ENCODE measurements at regions not wholly inside any gene's neighbourhood (a gene's known extent, or its start where the extent isn't known, plus 50 kb on each side); places are given as distances from the start of the nearest gene placed in this dataset.

DNA sequence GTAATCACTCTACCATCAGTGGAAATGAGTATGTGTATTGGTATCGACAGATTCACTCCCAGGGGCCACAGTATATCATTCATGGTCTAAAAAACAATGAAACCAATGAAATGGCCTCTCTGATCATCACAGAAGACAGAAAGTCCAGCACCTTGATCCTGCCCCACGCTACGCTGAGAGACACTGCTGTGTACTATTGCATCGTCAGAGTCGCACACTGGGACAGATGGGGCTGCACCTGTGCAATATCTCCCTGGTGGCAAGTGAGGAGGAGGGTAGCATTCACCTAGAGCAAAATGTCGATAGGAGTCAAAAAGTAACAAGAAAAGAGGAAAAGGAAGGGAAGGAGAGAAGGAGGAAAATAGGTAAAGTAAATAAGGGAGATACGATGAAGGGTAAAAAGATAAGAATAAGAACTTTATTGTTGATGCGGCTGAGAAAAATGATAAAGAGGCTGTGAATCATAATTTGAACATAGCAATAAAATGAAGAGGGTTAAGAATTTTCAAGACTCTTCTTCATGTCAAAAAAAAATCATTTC lies 450.5 kb upstream of the OR4E1 start:
- 85% methylated on average over 8 of the region's 8 CpGs for WGBS
- Histone ChIP-seq H3K36me3 (ENCODE audit: control insufficient read depth in 2 of 2, insufficient read depth in 2 of 2, low read length in 1 of 2) (no peaks in the 10 kb centered on the region), H3K27ac (ENCODE audit: low read depth in 1 of 2, low read length in 1 of 2) (peak overlapping the region in 1 of 2 donors; percentile 95), H3K27me3 (ENCODE audit: control insufficient read depth in 2 of 2, insufficient read depth in 1 of 2, low read length in 1 of 2) (no peaks in the 10 kb centered on the region), H3K4me3 (ENCODE audit: low read length in 2 of 2) (peak overlapping the region; percentile 28 to 36), H3K9me3 (ENCODE audit: control insufficient read depth in 2 of 2, insufficient read depth in 1 of 2, low read length in 1 of 2) (no peaks in the 10 kb centered on the region), H3K4me1 (ENCODE audit: control insufficient read depth in 2 of 2, insufficient read depth in 2 of 2, low read length in 2 of 2) (peaks cover 0 to 18% of the 10 kb centered on the region in 2 donors)
- DNase-seq (ENCODE audit: low read depth in 6 of 9, low spot score in 9 of 9), result peak in 1 of 9 donors; percentile 59

DNA sequence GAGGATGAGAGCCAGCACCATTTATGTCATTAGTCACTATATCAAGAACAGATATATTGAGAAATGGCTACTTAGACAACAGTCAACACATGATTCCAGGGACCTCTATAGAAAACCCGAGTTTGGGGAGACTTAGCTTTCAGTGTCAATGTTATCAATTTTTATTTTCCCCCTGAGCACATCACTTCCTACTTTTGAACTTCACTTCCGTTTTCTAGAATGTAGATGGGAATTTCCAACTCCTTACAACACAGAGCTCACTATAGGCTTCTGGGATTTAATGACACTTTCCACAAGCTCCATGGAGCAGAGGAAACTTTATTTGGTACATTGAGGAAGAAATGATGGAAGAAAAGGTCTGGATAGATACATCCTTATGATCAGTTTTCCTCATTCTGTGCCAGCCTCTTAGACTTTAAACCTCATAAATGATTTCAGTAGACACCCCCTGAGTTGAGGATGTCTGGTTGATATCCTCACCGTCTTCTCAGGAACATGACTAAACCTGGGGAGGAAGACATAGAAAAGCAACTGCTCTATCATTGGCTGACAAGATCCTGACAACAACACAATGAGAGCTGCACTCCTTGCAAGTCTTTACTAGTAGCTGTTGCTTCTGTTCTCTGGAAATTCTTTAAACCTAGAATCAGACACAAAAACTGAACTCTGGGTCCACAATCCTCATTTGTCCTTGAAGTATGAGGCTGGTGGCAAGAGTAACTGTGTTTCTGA lies 449.4 kb upstream of the OR4E1 start:
- 76% methylated on average over 3 of the region's 3 CpGs for WGBS
- peak in 1 of 9 donors; percentile 73 for DNase-seq (ENCODE audit: low read depth in 6 of 9, low spot score in 9 of 9)
- peak overlapping the region; percentile 71 to 95 for H3K27ac ChIP-seq (ENCODE audit: low read depth in 1 of 2, low read length in 1 of 2)
- peaks cover 4 to 18% of the 10 kb centered on the region in 2 donors for H3K4me1 ChIP-seq (ENCODE audit: control insufficient read depth in 2 of 2, insufficient read depth in 2 of 2, low read length in 2 of 2)
- no peaks in the 10 kb centered on the region for H3K27me3 ChIP-seq (ENCODE audit: control insufficient read depth in 2 of 2, insufficient read depth in 1 of 2, low read length in 1 of 2)
- H3K4me3 ChIP-seq (ENCODE audit: low read length in 2 of 2), result peak overlapping the region; percentile 28 to 36
- no peaks in the 10 kb centered on the region for H3K9me3 ChIP-seq (ENCODE audit: control insufficient read depth in 2 of 2, insufficient read depth in 1 of 2, low read length in 1 of 2)
- H3K36me3 ChIP-seq (ENCODE audit: control insufficient read depth in 2 of 2, insufficient read depth in 2 of 2, low read length in 1 of 2), result no peaks in the 10 kb centered on the region

DNA sequence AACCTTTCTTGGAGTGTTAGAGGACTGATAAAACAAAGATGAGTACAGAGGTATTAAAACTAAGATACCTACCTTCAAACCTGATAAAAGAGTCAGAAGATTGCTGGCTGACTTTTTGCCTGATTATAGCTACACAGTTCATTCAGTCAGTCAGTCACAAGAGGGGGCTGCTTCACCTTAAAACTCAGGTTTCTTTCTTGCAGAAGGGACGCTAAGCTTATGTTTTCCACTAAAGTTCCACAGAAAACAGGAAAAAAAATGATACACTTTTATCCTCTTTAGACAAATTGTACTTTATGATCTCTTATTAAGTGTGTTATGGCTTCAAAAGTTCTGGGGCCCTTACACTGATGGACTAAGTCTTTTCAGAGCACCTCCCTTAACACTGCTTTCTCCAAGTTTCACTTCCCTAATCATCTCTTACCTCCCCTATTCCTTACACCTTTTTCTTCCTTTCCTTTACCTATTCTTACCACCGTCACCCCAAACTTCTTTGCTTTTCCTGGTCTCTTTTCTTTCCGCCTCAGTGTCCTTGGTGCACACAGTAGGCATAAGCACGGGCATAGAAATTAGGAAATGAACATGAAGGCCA lies 448.7 kb upstream of the OR4E1 start:
- Histone ChIP-seq H3K27ac (ENCODE audit: low read depth in 1 of 2, low read length in 1 of 2) (peak overlapping the region in 1 of 2 donors; percentile 95), H3K4me1 (ENCODE audit: control insufficient read depth in 2 of 2, insufficient read depth in 2 of 2, low read length in 2 of 2) (peaks cover 4 to 18% of the 10 kb centered on the region in 2 donors), H3K4me3 (ENCODE audit: low read length in 2 of 2) (no peak overlapping the region), H3K36me3 (ENCODE audit: control insufficient read depth in 2 of 2, insufficient read depth in 2 of 2, low read length in 1 of 2) (no peaks in the 10 kb centered on the region), H3K27me3 (ENCODE audit: control insufficient read depth in 2 of 2, insufficient read depth in 1 of 2, low read length in 1 of 2) (no peaks in the 10 kb centered on the region), H3K9me3 (ENCODE audit: control insufficient read depth in 2 of 2, insufficient read depth in 1 of 2, low read length in 1 of 2) (no peaks in the 10 kb centered on the region)
- DNase-seq (ENCODE audit: low read depth in 6 of 9, low spot score in 9 of 9), result peak in 1 of 9 donors; percentile 78
- WGBS, result 52% methylated on average over 4 of the region's 4 CpGs

DNA sequence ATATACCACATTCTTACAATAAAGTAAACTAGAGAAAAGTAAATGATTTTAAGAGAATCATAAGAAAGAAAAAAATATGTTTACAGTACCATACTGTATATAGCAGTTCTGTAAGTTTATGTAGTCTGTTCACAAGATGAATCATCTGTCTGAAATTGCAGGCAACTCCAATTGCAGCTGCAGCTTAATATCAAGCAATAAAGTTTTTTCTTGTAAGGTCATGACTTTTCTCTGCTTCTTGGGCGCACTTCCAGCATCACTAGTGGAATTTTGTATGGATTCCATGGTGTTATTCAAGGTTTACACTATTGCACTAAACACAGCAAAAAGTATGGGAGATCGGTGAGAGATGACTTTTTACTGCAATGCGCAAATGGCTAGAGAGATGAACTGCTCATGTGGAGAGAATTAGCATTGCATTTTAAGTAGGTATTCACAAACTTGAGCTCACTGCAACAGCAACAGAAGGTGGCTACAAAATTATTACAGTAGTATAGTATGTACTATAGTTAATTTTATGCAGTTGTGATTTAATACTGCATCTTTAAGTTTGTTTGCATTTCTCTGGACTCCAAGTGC lies 445.4 kb upstream of the OR4E1 start:
- Histone ChIP-seq H3K9me3 (ENCODE audit: control insufficient read depth in 2 of 2, insufficient read depth in 1 of 2, low read length in 1 of 2) (no peaks in the 10 kb centered on the region), H3K4me1 (ENCODE audit: control insufficient read depth in 2 of 2, insufficient read depth in 2 of 2, low read length in 2 of 2) (peaks cover 4 to 16% of the 10 kb centered on the region in 2 donors), H3K27ac (ENCODE audit: low read depth in 1 of 2, low read length in 1 of 2) (no peak overlapping the region), H3K36me3 (ENCODE audit: control insufficient read depth in 2 of 2, insufficient read depth in 2 of 2, low read length in 1 of 2) (no peaks in the 10 kb centered on the region), H3K4me3 (ENCODE audit: low read length in 2 of 2) (no peak overlapping the region), H3K27me3 (ENCODE audit: control insufficient read depth in 2 of 2, insufficient read depth in 1 of 2, low read length in 1 of 2) (no peaks in the 10 kb centered on the region)
- WGBS, result 94% methylated on average over 3 of the region's 3 CpGs
- no peak for DNase-seq (ENCODE audit: low read depth in 6 of 9, low spot score in 9 of 9)

DNA sequence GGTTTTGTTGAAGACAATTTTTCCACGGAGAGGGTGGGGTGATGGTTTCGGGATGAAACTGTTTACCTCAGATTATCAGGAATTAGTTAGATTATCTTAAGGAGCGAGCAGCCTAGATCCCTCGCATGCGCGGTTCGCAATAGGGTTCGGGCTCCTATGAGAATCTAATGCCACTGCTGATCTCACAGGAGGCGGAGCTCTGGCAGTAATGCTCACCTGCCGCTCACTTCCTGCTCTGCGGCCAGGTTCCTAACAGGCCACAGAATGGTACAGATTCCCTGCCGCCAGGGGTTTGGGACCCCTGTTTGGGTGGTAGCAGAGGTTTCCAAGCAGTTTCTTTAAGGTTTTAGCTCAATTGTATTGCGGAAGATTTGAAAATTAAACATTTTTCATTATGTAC lies 439.8 kb upstream of the OR4E1 start:
- H3K27ac ChIP-seq (ENCODE audit: low read depth in 1 of 2, low read length in 1 of 2), result no peak overlapping the region
- no peak overlapping the region for H3K4me3 ChIP-seq (ENCODE audit: low read length in 2 of 2)
- 95% methylated on average over 13 of the region's 13 CpGs for WGBS
- no peaks in the 10 kb centered on the region for H3K27me3 ChIP-seq (ENCODE audit: control insufficient read depth in 2 of 2, insufficient read depth in 1 of 2, low read length in 1 of 2)
- peaks cover 11 to 31% of the 10 kb centered on the region in 2 donors for H3K4me1 ChIP-seq (ENCODE audit: control insufficient read depth in 2 of 2, insufficient read depth in 2 of 2, low read length in 2 of 2)
- H3K9me3 ChIP-seq (ENCODE audit: control insufficient read depth in 2 of 2, insufficient read depth in 1 of 2, low read length in 1 of 2), result no peaks in the 10 kb centered on the region
- DNase-seq (ENCODE audit: low read depth in 6 of 9, low spot score in 9 of 9), result no peak
- no peaks in the 10 kb centered on the region for H3K36me3 ChIP-seq (ENCODE audit: control insufficient read depth in 2 of 2, insufficient read depth in 2 of 2, low read length in 1 of 2)

DNA sequence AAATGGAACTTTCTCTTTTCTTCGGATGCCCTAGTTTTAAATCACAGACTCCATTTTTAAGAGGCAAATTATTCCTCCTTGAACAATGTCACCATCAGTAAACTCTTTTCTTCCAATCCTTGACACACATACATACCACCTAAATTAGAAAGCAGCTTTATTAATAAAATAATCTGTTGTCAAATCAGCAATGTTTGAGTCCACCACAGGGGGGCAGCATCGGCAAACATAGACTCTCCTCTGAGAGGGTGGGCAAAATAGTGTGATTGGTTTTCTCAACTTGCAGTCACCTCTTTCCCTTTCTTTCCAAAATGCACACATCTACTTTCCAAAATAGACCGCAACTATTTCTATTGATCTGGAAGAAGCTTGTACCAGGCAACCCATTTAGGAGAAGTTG lies 438.4 kb upstream of the OR4E1 start:
- Histone ChIP-seq H3K27me3 (ENCODE audit: control insufficient read depth in 2 of 2, insufficient read depth in 1 of 2, low read length in 1 of 2) (no peaks in the 10 kb centered on the region), H3K27ac (ENCODE audit: low read depth in 1 of 2, low read length in 1 of 2) (peak overlapping the region in 1 of 2 donors; percentile 62), H3K36me3 (ENCODE audit: control insufficient read depth in 2 of 2, insufficient read depth in 2 of 2, low read length in 1 of 2) (no peaks in the 10 kb centered on the region), H3K4me3 (ENCODE audit: low read length in 2 of 2) (peak overlapping the region in 1 of 2 donors; percentile 26), H3K4me1 (ENCODE audit: control insufficient read depth in 2 of 2, insufficient read depth in 2 of 2, low read length in 2 of 2) (peaks cover 22 to 45% of the 10 kb centered on the region in 2 donors), H3K9me3 (ENCODE audit: control insufficient read depth in 2 of 2, insufficient read depth in 1 of 2, low read length in 1 of 2) (no peaks in the 10 kb centered on the region)
- 70% methylated on average over 3 of the region's 3 CpGs for WGBS
- peak in 1 of 9 donors; percentile 70 for DNase-seq (ENCODE audit: low read depth in 6 of 9, low spot score in 9 of 9)

DNA sequence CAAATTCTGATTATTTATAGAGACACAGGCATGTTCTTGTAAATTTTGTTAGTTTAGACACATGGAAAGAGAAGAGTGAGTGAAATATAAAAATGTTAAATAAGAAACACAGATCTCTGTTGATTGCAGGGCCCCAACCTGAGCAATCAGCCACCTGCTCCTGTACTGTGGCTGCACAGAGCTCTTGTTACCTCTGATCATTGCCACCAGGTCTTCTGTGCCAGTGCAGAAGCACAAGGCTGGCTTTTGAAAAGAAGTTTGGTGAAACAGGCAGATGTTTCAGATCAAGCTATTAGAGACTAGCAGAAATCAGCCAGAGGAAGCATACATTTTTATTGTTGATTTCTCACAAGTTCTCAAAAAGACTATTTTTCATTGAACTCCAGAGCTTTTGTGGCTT lies 434.1 kb upstream of the OR4E1 start:
- Histone ChIP-seq H3K27ac (ENCODE audit: low read depth in 1 of 2, low read length in 1 of 2) (peak overlapping the region; percentile 19 to 95), H3K27me3 (ENCODE audit: control insufficient read depth in 2 of 2, insufficient read depth in 1 of 2, low read length in 1 of 2) (no peaks in the 10 kb centered on the region), H3K9me3 (ENCODE audit: control insufficient read depth in 2 of 2, insufficient read depth in 1 of 2, low read length in 1 of 2) (no peaks in the 10 kb centered on the region), H3K4me3 (ENCODE audit: low read length in 2 of 2) (no peak overlapping the region), H3K36me3 (ENCODE audit: control insufficient read depth in 2 of 2, insufficient read depth in 2 of 2, low read length in 1 of 2) (no peaks in the 10 kb centered on the region), H3K4me1 (ENCODE audit: control insufficient read depth in 2 of 2, insufficient read depth in 2 of 2, low read length in 2 of 2) (peaks cover 26 to 56% of the 10 kb centered on the region in 2 donors)
- DNase-seq (ENCODE audit: low read depth in 6 of 9, low spot score in 9 of 9), result peak in 2 of 9 donors; percentile 53 to 85

DNA sequence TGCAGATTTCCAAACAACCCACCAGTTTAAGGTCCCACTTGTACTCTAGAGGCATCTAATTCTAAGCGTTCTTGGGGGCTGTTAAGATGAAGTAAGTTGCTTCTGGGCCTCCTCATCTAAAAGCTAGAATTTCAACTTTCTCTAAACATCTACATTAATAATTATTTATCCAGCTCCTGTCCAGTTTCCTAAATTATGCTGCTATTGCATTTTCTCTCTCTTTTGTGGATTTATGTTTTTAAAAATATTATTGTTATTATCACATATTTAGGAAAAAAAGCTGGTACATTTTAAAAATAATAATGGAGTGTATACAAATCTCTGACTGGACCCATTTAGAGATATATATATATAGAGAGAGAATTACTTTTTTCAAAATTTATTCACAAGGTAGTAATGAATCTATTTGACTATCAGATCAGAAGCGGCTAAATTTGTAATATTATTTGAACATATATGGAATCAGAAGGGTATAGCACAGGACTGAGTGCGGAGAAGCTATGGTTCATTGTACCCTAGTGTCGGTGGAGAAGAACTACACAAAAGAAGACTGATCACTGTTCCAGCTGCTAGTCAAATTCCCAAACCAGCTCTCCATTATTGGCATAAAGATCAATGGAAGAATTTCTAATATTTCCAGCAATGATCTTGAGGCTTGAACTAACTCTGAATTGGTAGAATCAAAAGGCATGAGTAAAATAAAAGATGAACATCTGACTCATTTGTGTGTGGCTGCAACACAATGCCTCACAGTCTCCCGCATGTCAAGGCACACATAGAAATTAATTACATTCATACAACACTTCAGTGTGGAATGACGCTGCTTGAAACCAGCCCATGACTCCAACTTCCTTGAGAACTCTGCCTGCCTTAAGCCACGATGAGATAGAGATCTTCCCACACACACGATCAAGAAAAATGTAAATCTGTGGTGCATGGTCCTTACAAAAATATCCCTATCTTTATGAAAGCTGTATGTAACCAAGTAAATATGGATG lies 433.4 kb upstream of the OR4E1 start:
- no peak for DNase-seq (ENCODE audit: low read depth in 6 of 9, low spot score in 9 of 9)
- 60% methylated on average over 8 of the region's 8 CpGs for WGBS
- H3K36me3 ChIP-seq (ENCODE audit: control insufficient read depth in 2 of 2, insufficient read depth in 2 of 2, low read length in 1 of 2), result no peaks in the 10 kb centered on the region
- H3K4me3 ChIP-seq (ENCODE audit: low read length in 2 of 2), result peak overlapping the region in 1 of 2 donors; percentile 7
- H3K27me3 ChIP-seq (ENCODE audit: control insufficient read depth in 2 of 2, insufficient read depth in 1 of 2, low read length in 1 of 2), result no peaks in the 10 kb centered on the region
- peak overlapping the region; percentile 53 to 95 for H3K27ac ChIP-seq (ENCODE audit: low read depth in 1 of 2, low read length in 1 of 2)
- H3K9me3 ChIP-seq (ENCODE audit: control insufficient read depth in 2 of 2, insufficient read depth in 1 of 2, low read length in 1 of 2), result no peaks in the 10 kb centered on the region
- H3K4me1 ChIP-seq (ENCODE audit: control insufficient read depth in 2 of 2, insufficient read depth in 2 of 2, low read length in 2 of 2), result peaks cover 25 to 49% of the 10 kb centered on the region in 2 donors

Measured in thymus (tissue), 11 donors.